ENCODE measurements at regions not wholly inside any gene's neighbourhood (a gene's known extent, or its start where the extent isn't known, plus 50 kb on each side); places are given as distances from the start of the nearest gene placed in this dataset.

DNA sequence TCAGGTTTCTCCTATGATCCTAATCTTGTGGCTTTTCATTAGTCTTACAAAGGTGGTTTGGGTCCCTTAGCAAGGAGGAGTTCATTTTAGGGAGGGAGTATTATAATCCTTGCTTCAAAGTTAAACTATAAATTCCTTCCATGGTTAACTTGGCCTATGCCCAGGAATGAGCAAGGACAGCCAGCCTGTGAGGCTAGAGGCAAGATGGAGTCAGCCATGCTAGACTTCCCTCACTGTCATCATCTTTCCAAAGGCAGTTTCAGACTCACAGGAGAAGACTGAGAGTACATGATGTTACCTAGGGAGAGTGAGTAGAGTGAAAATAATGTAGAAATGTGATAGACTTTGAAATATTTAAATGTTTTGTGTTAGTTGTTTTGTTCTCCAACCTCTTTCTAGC lies 192.3 kb downstream of the GPAT3 start:
- no peak overlapping the region for H3K27ac ChIP-seq (ENCODE audit: low read depth in 2 of 2, low read length in 2 of 2)
- H3K36me3 ChIP-seq (ENCODE audit: control insufficient read depth in 2 of 2, insufficient read depth in 2 of 2, low read length in 2 of 2) = no peaks in the 10 kb centered on the region
- H3K4me3 ChIP-seq (ENCODE audit: low read length in 2 of 2) = no peak overlapping the region
- no peaks in the 10 kb centered on the region for H3K9me3 ChIP-seq (ENCODE audit: control insufficient read depth in 2 of 2, low read length in 2 of 2)
- no peak overlapping the region for H3K9ac ChIP-seq (ENCODE audit: low read depth in 1 of 2, low read length in 2 of 2)
- no peaks in the 10 kb centered on the region for H3K4me1 ChIP-seq (ENCODE audit: control insufficient read depth in 2 of 2, insufficient read depth in 2 of 2, low read length in 2 of 2)
- H3K27me3 ChIP-seq (ENCODE audit: control insufficient read depth in 2 of 2, insufficient read depth in 2 of 2, low read length in 2 of 2) = no peaks in the 10 kb centered on the region

DNA sequence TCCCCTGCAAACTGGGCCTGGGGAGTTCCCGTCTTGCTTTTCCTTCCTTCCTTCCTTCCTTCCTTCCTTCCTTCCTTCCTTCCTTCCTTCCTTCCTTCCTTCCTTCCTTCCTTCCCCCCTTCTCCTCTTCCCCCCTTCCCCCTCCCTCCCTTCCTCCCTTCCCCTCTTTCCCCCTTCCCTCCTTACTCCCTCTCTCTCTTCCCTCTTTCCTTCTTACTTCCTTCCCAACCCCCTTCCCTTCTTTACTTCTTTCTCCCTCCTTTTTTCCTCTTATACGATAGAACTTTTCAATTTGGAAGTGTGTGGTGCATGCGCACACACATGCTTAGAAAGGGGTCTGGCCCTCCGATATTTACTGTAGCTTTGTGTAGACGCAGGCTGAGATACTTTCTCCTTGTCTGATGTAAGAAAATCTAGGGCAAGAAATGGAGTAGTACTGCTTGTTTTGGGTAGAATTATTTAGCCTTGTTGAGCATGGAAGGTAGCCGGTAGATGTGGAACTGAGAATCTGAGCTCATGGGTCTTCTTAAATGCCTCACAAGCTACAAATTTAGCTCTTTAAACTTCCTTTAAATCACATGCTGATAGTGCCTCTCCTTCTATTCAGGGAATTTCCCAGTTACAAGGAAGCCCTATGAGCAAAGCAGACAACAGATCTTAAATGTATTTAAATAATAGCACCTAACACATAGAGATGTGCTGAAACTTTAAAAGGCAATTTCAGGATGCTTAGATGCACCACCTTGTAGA lies 189.6 kb downstream of the GPAT3 start:
- Histone ChIP-seq H3K27me3 (ENCODE audit: control insufficient read depth in 2 of 2, insufficient read depth in 2 of 2, low read length in 2 of 2) (no peaks in the 10 kb centered on the region), H3K27ac (ENCODE audit: low read depth in 2 of 2, low read length in 2 of 2) (no peak overlapping the region), H3K9me3 (ENCODE audit: control insufficient read depth in 2 of 2, low read length in 2 of 2) (no peaks in the 10 kb centered on the region), H3K36me3 (ENCODE audit: control insufficient read depth in 2 of 2, insufficient read depth in 2 of 2, low read length in 2 of 2) (no peaks in the 10 kb centered on the region), H3K9ac (ENCODE audit: low read depth in 1 of 2, low read length in 2 of 2) (no peak overlapping the region), H3K4me1 (ENCODE audit: control insufficient read depth in 2 of 2, insufficient read depth in 2 of 2, low read length in 2 of 2) (no peaks in the 10 kb centered on the region), H3K4me3 (ENCODE audit: low read length in 2 of 2) (no peak overlapping the region)

GRCh38 chr4:83724485-83725335 lies 188.8 kb downstream of the GPAT3 start:
- Histone ChIP-seq H3K9me3 (ENCODE audit: control insufficient read depth in 2 of 2, low read length in 2 of 2) (no peaks in the 10 kb centered on the region), H3K9ac (ENCODE audit: low read depth in 1 of 2, low read length in 2 of 2) (no peak overlapping the region), H3K27me3 (ENCODE audit: control insufficient read depth in 2 of 2, insufficient read depth in 2 of 2, low read length in 2 of 2) (no peaks in the 10 kb centered on the region), H3K4me1 (ENCODE audit: control insufficient read depth in 2 of 2, insufficient read depth in 2 of 2, low read length in 2 of 2) (no peaks in the 10 kb centered on the region), H3K36me3 (ENCODE audit: control insufficient read depth in 2 of 2, insufficient read depth in 2 of 2, low read length in 2 of 2) (no peaks in the 10 kb centered on the region), H3K27ac (ENCODE audit: low read depth in 2 of 2, low read length in 2 of 2) (no peak overlapping the region), H3K4me3 (ENCODE audit: low read length in 2 of 2) (no peak overlapping the region)

GRCh38 chr4:83723609-83724008 lies 187.7 kb downstream of the GPAT3 start:
- Histone ChIP-seq H3K27me3 (ENCODE audit: control insufficient read depth in 2 of 2, insufficient read depth in 2 of 2, low read length in 2 of 2) (no peaks in the 10 kb centered on the region), H3K36me3 (ENCODE audit: control insufficient read depth in 2 of 2, insufficient read depth in 2 of 2, low read length in 2 of 2) (no peaks in the 10 kb centered on the region), H3K9ac (ENCODE audit: low read depth in 1 of 2, low read length in 2 of 2) (no peak overlapping the region), H3K9me3 (ENCODE audit: control insufficient read depth in 2 of 2, low read length in 2 of 2) (no peaks in the 10 kb centered on the region), H3K4me1 (ENCODE audit: control insufficient read depth in 2 of 2, insufficient read depth in 2 of 2, low read length in 2 of 2) (no peaks in the 10 kb centered on the region), H3K27ac (ENCODE audit: low read depth in 2 of 2, low read length in 2 of 2) (no peak overlapping the region), H3K4me3 (ENCODE audit: low read length in 2 of 2) (no peak overlapping the region)

DNA sequence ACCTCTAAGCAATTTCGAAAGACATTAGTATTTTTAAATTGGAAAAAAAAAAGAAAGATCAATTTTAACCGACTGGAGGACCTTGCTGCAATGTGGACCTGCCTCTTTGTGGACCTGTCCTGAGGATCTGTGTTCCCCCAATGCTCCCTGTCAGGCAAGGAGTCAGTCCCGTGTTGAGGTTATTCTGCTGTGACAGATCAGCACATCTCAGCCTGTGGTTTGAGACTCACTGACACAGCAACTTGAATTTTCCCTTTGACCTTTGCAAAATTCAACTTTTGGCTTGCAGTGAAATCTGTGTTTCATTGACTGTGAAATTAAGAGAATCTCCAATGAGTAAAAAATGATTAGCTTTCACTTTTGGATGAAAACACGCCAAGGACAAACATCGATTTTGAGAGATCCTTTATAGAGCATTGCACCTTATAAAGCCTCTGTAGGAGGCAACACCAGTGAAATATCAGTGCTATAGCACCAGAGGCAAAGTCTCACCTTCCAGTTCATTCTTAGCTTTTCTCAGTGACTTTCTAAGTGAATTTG lies 186.9 kb downstream of the GPAT3 start:
- H3K4me3 ChIP-seq (ENCODE audit: low read length in 2 of 2) = no peak overlapping the region
- no peaks in the 10 kb centered on the region for H3K36me3 ChIP-seq (ENCODE audit: control insufficient read depth in 2 of 2, insufficient read depth in 2 of 2, low read length in 2 of 2)
- H3K27ac ChIP-seq (ENCODE audit: low read depth in 2 of 2, low read length in 2 of 2) = no peak overlapping the region
- no peaks in the 10 kb centered on the region for H3K9me3 ChIP-seq (ENCODE audit: control insufficient read depth in 2 of 2, low read length in 2 of 2)
- no peaks in the 10 kb centered on the region for H3K4me1 ChIP-seq (ENCODE audit: control insufficient read depth in 2 of 2, insufficient read depth in 2 of 2, low read length in 2 of 2)
- H3K9ac ChIP-seq (ENCODE audit: low read depth in 1 of 2, low read length in 2 of 2) = no peak overlapping the region
- no peaks in the 10 kb centered on the region for H3K27me3 ChIP-seq (ENCODE audit: control insufficient read depth in 2 of 2, insufficient read depth in 2 of 2, low read length in 2 of 2)

DNA sequence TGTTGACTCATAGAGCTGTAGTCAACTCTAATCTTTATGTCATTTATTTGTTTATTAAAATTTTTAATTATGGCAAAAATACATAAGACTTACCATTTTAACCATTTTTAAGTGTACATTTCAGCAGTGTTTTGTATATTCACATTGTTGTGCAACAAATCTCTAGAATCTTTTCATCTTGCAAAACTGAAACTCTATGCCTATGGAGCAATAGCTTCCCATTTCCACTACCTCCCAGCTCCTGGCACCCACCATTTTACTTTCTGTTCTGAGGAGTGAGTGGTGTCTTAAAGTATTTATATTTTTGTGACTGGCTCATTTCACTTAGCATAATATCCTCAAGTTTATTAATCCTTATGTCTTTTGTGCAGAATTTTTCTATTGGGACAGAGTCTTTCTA lies 181.0 kb downstream of the GPAT3 start:
- Histone ChIP-seq H3K27me3 (ENCODE audit: control insufficient read depth in 2 of 2, insufficient read depth in 2 of 2, low read length in 2 of 2) (no peaks in the 10 kb centered on the region), H3K36me3 (ENCODE audit: control insufficient read depth in 2 of 2, insufficient read depth in 2 of 2, low read length in 2 of 2) (no peaks in the 10 kb centered on the region), H3K9ac (ENCODE audit: low read depth in 1 of 2, low read length in 2 of 2) (no peak overlapping the region), H3K9me3 (ENCODE audit: control insufficient read depth in 2 of 2, low read length in 2 of 2) (no peaks in the 10 kb centered on the region), H3K4me1 (ENCODE audit: control insufficient read depth in 2 of 2, insufficient read depth in 2 of 2, low read length in 2 of 2) (no peaks in the 10 kb centered on the region), H3K4me3 (ENCODE audit: low read length in 2 of 2) (no peak overlapping the region), H3K27ac (ENCODE audit: low read depth in 2 of 2, low read length in 2 of 2) (no peak overlapping the region)

DNA sequence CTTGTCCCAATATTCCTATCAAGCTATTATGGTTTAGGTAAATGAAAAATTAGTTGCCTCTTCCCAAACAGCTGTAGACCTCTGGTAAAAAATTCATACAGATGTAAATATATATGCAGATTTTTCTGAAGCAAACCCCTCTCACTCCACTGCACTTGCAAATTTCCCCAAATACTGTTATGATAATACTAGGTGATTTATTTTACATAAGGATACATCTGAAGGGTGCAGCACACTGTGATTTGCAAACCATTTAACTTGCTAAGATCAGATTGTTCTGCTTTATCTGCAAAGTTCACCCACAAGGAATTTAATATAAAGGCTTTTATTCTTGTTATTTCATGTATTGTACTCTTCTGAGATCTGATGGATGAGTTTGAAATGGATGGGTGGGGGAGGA lies 177.0 kb downstream of the GPAT3 start:
- no peak overlapping the region for H3K27ac ChIP-seq (ENCODE audit: low read depth in 2 of 2, low read length in 2 of 2)
- H3K9ac ChIP-seq (ENCODE audit: low read depth in 1 of 2, low read length in 2 of 2) = no peak overlapping the region
- no peaks in the 10 kb centered on the region for H3K4me1 ChIP-seq (ENCODE audit: control insufficient read depth in 2 of 2, insufficient read depth in 2 of 2, low read length in 2 of 2)
- H3K27me3 ChIP-seq (ENCODE audit: control insufficient read depth in 2 of 2, insufficient read depth in 2 of 2, low read length in 2 of 2) = no peaks in the 10 kb centered on the region
- no peaks in the 10 kb centered on the region for H3K9me3 ChIP-seq (ENCODE audit: control insufficient read depth in 2 of 2, low read length in 2 of 2)
- no peaks in the 10 kb centered on the region for H3K36me3 ChIP-seq (ENCODE audit: control insufficient read depth in 2 of 2, insufficient read depth in 2 of 2, low read length in 2 of 2)
- H3K4me3 ChIP-seq (ENCODE audit: low read length in 2 of 2) = no peak overlapping the region

DNA sequence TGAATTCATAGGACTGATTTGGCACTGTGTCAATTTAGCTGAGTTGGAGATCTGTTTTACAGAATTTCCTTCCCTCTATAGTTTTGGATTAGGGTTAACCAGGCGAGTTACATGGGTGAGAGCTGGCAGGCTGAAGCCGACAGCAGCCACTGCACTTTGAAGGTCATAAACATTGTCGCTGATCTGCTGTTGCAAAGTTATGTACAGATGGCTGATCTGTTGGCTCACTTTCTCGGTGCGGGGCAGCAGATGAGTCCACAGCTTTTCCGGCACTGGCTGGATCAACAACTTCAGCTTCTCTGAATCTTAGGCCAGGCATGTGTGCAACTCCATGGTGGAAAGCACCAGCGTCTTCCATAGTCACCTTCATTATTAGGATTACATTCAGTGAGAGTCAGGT lies 173.7 kb downstream of the GPAT3 start:
- Histone ChIP-seq H3K9me3 (ENCODE audit: control insufficient read depth in 2 of 2, low read length in 2 of 2) (no peaks in the 10 kb centered on the region), H3K27me3 (ENCODE audit: control insufficient read depth in 2 of 2, insufficient read depth in 2 of 2, low read length in 2 of 2) (no peaks in the 10 kb centered on the region), H3K4me3 (ENCODE audit: low read length in 2 of 2) (no peak overlapping the region), H3K36me3 (ENCODE audit: control insufficient read depth in 2 of 2, insufficient read depth in 2 of 2, low read length in 2 of 2) (no peaks in the 10 kb centered on the region), H3K27ac (ENCODE audit: low read depth in 2 of 2, low read length in 2 of 2) (no peak overlapping the region), H3K9ac (ENCODE audit: low read depth in 1 of 2, low read length in 2 of 2) (no peak overlapping the region), H3K4me1 (ENCODE audit: control insufficient read depth in 2 of 2, insufficient read depth in 2 of 2, low read length in 2 of 2) (no peaks in the 10 kb centered on the region)

GRCh38 chr4:83708500-83709175 lies 172.7 kb downstream of the GPAT3 start:
- Histone ChIP-seq H3K27ac (ENCODE audit: low read depth in 2 of 2, low read length in 2 of 2) (no peak overlapping the region), H3K4me3 (ENCODE audit: low read length in 2 of 2) (no peak overlapping the region), H3K27me3 (ENCODE audit: control insufficient read depth in 2 of 2, insufficient read depth in 2 of 2, low read length in 2 of 2) (no peaks in the 10 kb centered on the region), H3K9me3 (ENCODE audit: control insufficient read depth in 2 of 2, low read length in 2 of 2) (no peaks in the 10 kb centered on the region), H3K36me3 (ENCODE audit: control insufficient read depth in 2 of 2, insufficient read depth in 2 of 2, low read length in 2 of 2) (no peaks in the 10 kb centered on the region), H3K9ac (ENCODE audit: low read depth in 1 of 2, low read length in 2 of 2) (no peak overlapping the region), H3K4me1 (ENCODE audit: control insufficient read depth in 2 of 2, insufficient read depth in 2 of 2, low read length in 2 of 2) (no peaks in the 10 kb centered on the region)

GRCh38 chr4:83704786-83705185 lies 168.9 kb downstream of the GPAT3 start:
- Histone ChIP-seq H3K27ac (ENCODE audit: low read depth in 2 of 2, low read length in 2 of 2) (no peak overlapping the region), H3K4me3 (ENCODE audit: low read length in 2 of 2) (no peak overlapping the region), H3K9me3 (ENCODE audit: control insufficient read depth in 2 of 2, low read length in 2 of 2) (no peaks in the 10 kb centered on the region), H3K36me3 (ENCODE audit: control insufficient read depth in 2 of 2, insufficient read depth in 2 of 2, low read length in 2 of 2) (no peaks in the 10 kb centered on the region), H3K4me1 (ENCODE audit: control insufficient read depth in 2 of 2, insufficient read depth in 2 of 2, low read length in 2 of 2) (no peaks in the 10 kb centered on the region), H3K9ac (ENCODE audit: low read depth in 1 of 2, low read length in 2 of 2) (no peak overlapping the region), H3K27me3 (ENCODE audit: control insufficient read depth in 2 of 2, insufficient read depth in 2 of 2, low read length in 2 of 2) (no peaks in the 10 kb centered on the region)

All from mucosa of rectum (tissue), 2 donors.